Esophagus mucosa (tissue), 1 donor: ENCODE measurements at regions not wholly inside any gene's neighbourhood (a gene's known extent, or its start where the extent isn't known, plus 50 kb on each side); places are given as distances from the start of the nearest gene placed in this dataset.

ENCODE experiments used
- ATAC-seq: fragments of 200-7000 bp; cut with Tn5 transposase; one replicate; pipeline ENCODE4 v1.9.1; 2020
- donor health status: DM: yes; HTN: yes; CAD: no.

- no peak for ATAC-seq
These were observed 331.5 kb downstream of the HRH4 start for GRCh38 chr18:24791751-24792545.

- ATAC-seq = no peak
These were observed 333.3 kb downstream of the HRH4 start for GRCh38 chr18:24793742-24794141.

GRCh38 chr18:24795129-24795528, 334.7 kb downstream of the HRH4 start:
- no peak for ATAC-seq

GRCh38 chr18:24797981-24798380, 337.5 kb downstream of the HRH4 start:
- no peak for ATAC-seq

- ATAC-seq = no peak
These were observed 338.7 kb downstream of the HRH4 start for GRCh38 chr18:24799176-24799575.

- ATAC-seq = peak; percentile 89
These were observed 339.3 kb downstream of the HRH4 start for GRCh38 chr18:24799720-24800119.

GRCh38 chr18:24801001-24801400, 340.6 kb downstream of the HRH4 start:
- no peak for ATAC-seq

GRCh38 chr18:24802456-24802855, 342.0 kb downstream of the HRH4 start:
- no peak for ATAC-seq

- ATAC-seq = no peak
These were observed 344.7 kb downstream of the HRH4 start for GRCh38 chr18:24805156-24805555.

GRCh38 chr18:24809173-24809950, 348.9 kb downstream of the HRH4 start:
- ATAC-seq = no peak

GRCh38 chr18:24810561-24811305, 350.3 kb downstream of the HRH4 start:
- ATAC-seq = no peak

GRCh38 chr18:24811950-24812681, 351.7 kb downstream of the HRH4 start:
- ATAC-seq = no peak

GRCh38 chr18:24814521-24814920, 354.1 kb downstream of the HRH4 start:
- ATAC-seq = no peak

GRCh38 chr18:24817150-24817549, 356.7 kb downstream of the HRH4 start:
- ATAC-seq = no peak

GRCh38 chr18:24817587-24818371, 357.3 kb downstream of the HRH4 start:
- no peak for ATAC-seq

- no peak for ATAC-seq
These were observed 358.0 kb downstream of the HRH4 start for GRCh38 chr18:24818441-24818840.

GRCh38 chr18:24819141-24819890, 358.9 kb downstream of the HRH4 start:
- ATAC-seq = no peak

- ATAC-seq = no peak
These were observed 365.0 kb downstream of the HRH4 start for GRCh38 chr18:24825397-24825796.

- no peak for ATAC-seq
These were observed 366.2 kb downstream of the HRH4 start for GRCh38 chr18:24826605-24827004.

- no peak for ATAC-seq
These were observed 367.1 kb downstream of the HRH4 start for GRCh38 chr18:24827501-24827900.

- ATAC-seq = no peak
These were observed 370.6 kb downstream of the HRH4 start for GRCh38 chr18:24831081-24831480.
